ENCODE measurements at regions not wholly inside any gene's neighbourhood (a gene's known extent, or its start where the extent isn't known, plus 50 kb on each side); places are given as distances from the start of the nearest gene placed in this dataset.

GRCh38 chr11:123373754-123374621, 56.1 kb upstream of the GRAMD1B start:
- POLR2A ChIA-PET = no interaction called here
- BruUV-seq (replicated peaks) = no TSS peak
- Histone ChIP-seq H3K9ac (ENCODE audit: insufficient read depth, low read depth, low read length) (no peak overlapping the region), H3K4me1 (ENCODE audit: insufficient read depth, low read length) (no peaks in the 10 kb centered on the region), H3K9me3 (ENCODE audit: low read length) (no peaks in the 10 kb centered on the region), H3K79me2 (ENCODE audit: insufficient read depth, low read length) (no peaks in the 10 kb centered on the region), H3K4me2 (ENCODE audit: low read depth, low read length) (no peak overlapping the region), H2AFZ (ENCODE audit: low read length) (no peak overlapping the region), H4K20me1 (ENCODE audit: insufficient read depth, low read length) (no peaks in the 10 kb centered on the region), H3K27ac (ENCODE audit: extremely low read length, insufficient read depth, low read length) (no peak overlapping the region), H3K27me3 (ENCODE audit: control insufficient read depth in 1 of 2, insufficient read depth in 2 of 2, low read length in 2 of 2) (peaks cover 0 to 7% of the 10 kb centered on the region in 2 experiments; a peak in 2 of 5 replicates), H3K36me3 (replicated peaks in 1 of 2; ENCODE audit: control insufficient read depth in 1 of 2, insufficient read depth in 2 of 2, low read length in 2 of 2) (no peaks in the 10 kb centered on the region), H3K4me3 (replicated peaks in 1 of 3; ENCODE audit: insufficient read depth in 1 of 3, low read depth in 2 of 3, low read length in 3 of 3) (no peak overlapping the region)
- DNase-seq (ENCODE audit: low spot score) (no peak), FAIRE-seq (no peak), ATAC-seq (no peak)
- intact Hi-C loops (cut with micrococcal nuclease; ENCODE audit: unreplicated experiment) = no loop called here
- 14% methylated on average over 4 of the region's 4 CpGs for WGBS (ENCODE audit: low lambda C conversion rate)
- CTCF ChIA-PET (ENCODE audit: low intra/inter-chr PET ratio, low total read pairs) = no interaction called here
- TF ChIP-seq STAT5B (CRISPR knock-in tag; IDR thresholded peaks at IDR 0.05) = no peak
- no peak for TF ChIP-seq ZGPAT (CRISPR knock-in tag; IDR thresholded peaks at IDR 0.05)
- TF ChIP-seq SETDB1 (CRISPR knock-in tag; IDR thresholded peaks at IDR 0.05; ENCODE audit: borderline replicate concordance) = no peak
- TF ChIP-seq SNRNP70 (IDR thresholded peaks at IDR 0.05; ENCODE audit: low read depth, low read length) = no peak
- TF ChIP-seq MXD1 (CRISPR knock-in tag; IDR thresholded peaks at IDR 0.05) = no peak
- TF ChIP-seq ZNF800 (CRISPR knock-in tag; IDR thresholded peaks at IDR 0.05) = no peak
- no peak for TF ChIP-seq ZNF17 (CRISPR knock-in tag; IDR thresholded peaks at IDR 0.05)
- TF ChIP-seq NONO (IDR thresholded peaks at IDR 0.05) = no peak
- no peak for TF ChIP-seq NONO (CRISPR knock-in tag; conservative IDR thresholded peaks at IDR 0.05)
- no peak for TF ChIP-seq MNT (IDR thresholded peaks at IDR 0.05)
- in situ Hi-C loops (cut with HindIII; ENCODE audit: extremely low pct_ligation_motif_present, low pct_unique_long_range_greater_than_20kb) = no loop called here

Data from HepG2 (cell line).